ENCODE measurements at regions not wholly inside any gene's neighbourhood (a gene's known extent, or its start where the extent isn't known, plus 50 kb on each side); places are given as distances from the start of the nearest gene placed in this dataset.

GRCh38 chr11:41971592-41971991, 512.1 kb upstream of the LRRC4C start:
- Histone ChIP-seq H3K4me2 (ENCODE audit: low read length) (no peak overlapping the region), H3K36me3 (ENCODE audit: control insufficient read depth, low read length) (no peaks in the 10 kb centered on the region), H3K79me2 (ENCODE audit: control insufficient read depth, low read length) (no peaks in the 10 kb centered on the region), H3K9me3 (ENCODE audit: control insufficient read depth, insufficient read depth, low read length) (no peaks in the 10 kb centered on the region), H3K27ac (ENCODE audit: low read depth, low read length) (no peak overlapping the region), H3K4me3 (ENCODE audit: low read length) (no peak overlapping the region), H3K9me2 (replicated peaks; ENCODE audit: control insufficient read depth, low read length) (no peaks in the 10 kb centered on the region), H3K27me3 (ENCODE audit: control insufficient read depth, low read length) (no peaks in the 10 kb centered on the region), H3K4me1 (ENCODE audit: control insufficient read depth, low read length) (no peaks in the 10 kb centered on the region), H3F3A (ENCODE audit: control insufficient read depth, insufficient read depth) (no peaks in the 10 kb centered on the region), H4K20me1 (ENCODE audit: control insufficient read depth, insufficient read depth, low read depth, low read length) (no peaks in the 10 kb centered on the region)
- TF ChIP-seq EZH2phosphoT487 (IDR thresholded peaks at IDR 0.05; ENCODE audit: borderline replicate concordance, low read length) (no peak), CTCF (IDR thresholded peaks at IDR 0.05; ENCODE audit: low read depth, low read length, poor library complexity, severe bottlenecking) (no peak)

- Histone ChIP-seq H3K27me3 (ENCODE audit: control insufficient read depth, low read length) (no peaks in the 10 kb centered on the region), H3K4me1 (ENCODE audit: control insufficient read depth, low read length) (no peaks in the 10 kb centered on the region), H3K79me2 (ENCODE audit: control insufficient read depth, low read length) (no peaks in the 10 kb centered on the region), H3K9me2 (replicated peaks; ENCODE audit: control insufficient read depth, low read length) (no peaks in the 10 kb centered on the region), H3K27ac (ENCODE audit: low read depth, low read length) (no peak overlapping the region), H3K4me3 (ENCODE audit: low read length) (no peak overlapping the region), H4K20me1 (ENCODE audit: control insufficient read depth, insufficient read depth, low read depth, low read length) (no peaks in the 10 kb centered on the region), H3F3A (ENCODE audit: control insufficient read depth, insufficient read depth) (no peaks in the 10 kb centered on the region), H3K36me3 (ENCODE audit: control insufficient read depth, low read length) (no peaks in the 10 kb centered on the region), H3K9me3 (ENCODE audit: control insufficient read depth, insufficient read depth, low read length) (no peaks in the 10 kb centered on the region), H3K4me2 (ENCODE audit: low read length) (no peak overlapping the region)
- no peak for TF ChIP-seq EZH2phosphoT487 (IDR thresholded peaks at IDR 0.05; ENCODE audit: borderline replicate concordance, low read length)
- TF ChIP-seq CTCF (IDR thresholded peaks at IDR 0.05; ENCODE audit: low read depth, low read length, poor library complexity, severe bottlenecking): no peak
Observed at GRCh38 chr11:41978945-41979344, 519.5 kb upstream of the LRRC4C start.

- Histone ChIP-seq H3K4me1 (ENCODE audit: control insufficient read depth, low read length) (no peaks in the 10 kb centered on the region), H3K27me3 (ENCODE audit: control insufficient read depth, low read length) (no peaks in the 10 kb centered on the region), H3K4me3 (ENCODE audit: low read length) (no peak overlapping the region), H3F3A (ENCODE audit: control insufficient read depth, insufficient read depth) (no peaks in the 10 kb centered on the region), H3K79me2 (ENCODE audit: control insufficient read depth, low read length) (no peaks in the 10 kb centered on the region), H3K9me3 (ENCODE audit: control insufficient read depth, insufficient read depth, low read length) (no peaks in the 10 kb centered on the region), H3K27ac (ENCODE audit: low read depth, low read length) (no peak overlapping the region), H3K9me2 (replicated peaks; ENCODE audit: control insufficient read depth, low read length) (no peaks in the 10 kb centered on the region), H3K4me2 (ENCODE audit: low read length) (no peak overlapping the region), H3K36me3 (ENCODE audit: control insufficient read depth, low read length) (no peaks in the 10 kb centered on the region), H4K20me1 (ENCODE audit: control insufficient read depth, insufficient read depth, low read depth, low read length) (no peaks in the 10 kb centered on the region)
- TF ChIP-seq EZH2phosphoT487 (IDR thresholded peaks at IDR 0.05; ENCODE audit: borderline replicate concordance, low read length) (no peak), CTCF (IDR thresholded peaks at IDR 0.05; ENCODE audit: low read depth, low read length, poor library complexity, severe bottlenecking) (no peak)
Observed at GRCh38 chr11:41980741-41981140, 521.3 kb upstream of the LRRC4C start.

- no peaks in the 10 kb centered on the region for H3K27me3 ChIP-seq (ENCODE audit: control insufficient read depth, low read length)
- H3K9me2 ChIP-seq (replicated peaks; ENCODE audit: control insufficient read depth, low read length): no peaks in the 10 kb centered on the region
- no peaks in the 10 kb centered on the region for H3K36me3 ChIP-seq (ENCODE audit: control insufficient read depth, low read length)
- no peaks in the 10 kb centered on the region for H3F3A ChIP-seq (ENCODE audit: control insufficient read depth, insufficient read depth)
- H3K4me1 ChIP-seq (ENCODE audit: control insufficient read depth, low read length): no peaks in the 10 kb centered on the region
- no peaks in the 10 kb centered on the region for H4K20me1 ChIP-seq (ENCODE audit: control insufficient read depth, insufficient read depth, low read depth, low read length)
- no peak overlapping the region for H3K27ac ChIP-seq (ENCODE audit: low read depth, low read length)
- no peaks in the 10 kb centered on the region for H3K9me3 ChIP-seq (ENCODE audit: control insufficient read depth, insufficient read depth, low read length)
- no peak overlapping the region for H3K4me3 ChIP-seq (ENCODE audit: low read length)
- TF ChIP-seq EZH2phosphoT487 (IDR thresholded peaks at IDR 0.05; ENCODE audit: borderline replicate concordance, low read length) (no peak), CTCF (IDR thresholded peaks at IDR 0.05; ENCODE audit: low read depth, low read length, poor library complexity, severe bottlenecking) (no peak)
- H3K79me2 ChIP-seq (ENCODE audit: control insufficient read depth, low read length): no peaks in the 10 kb centered on the region
- H3K4me2 ChIP-seq (ENCODE audit: low read length): no peak overlapping the region
Observed at GRCh38 chr11:41982276-41982675, 522.8 kb upstream of the LRRC4C start.

Data from DOHH2 (cell line).